Esophagus muscularis mucosa (tissue), 3 donors: ENCODE measurements at regions not wholly inside any gene's neighbourhood (a gene's known extent, or its start where the extent isn't known, plus 50 kb on each side); places are given as distances from the start of the nearest gene placed in this dataset.

ENCODE experiments used
- CTCF ChIP-seq, 3 experiments: fragments of 200-600 bp in 2 of 3; fragments of 450-650 bp in 1 of 3; sonication (generic) in 2 of 3; IDR thresholded peaks; one replicate each; pipeline ENCODE4 v1.5.1; 2017 to 2019; ENCODE audit warnings: antibody characterized with exemption in 3 of 3, mild to moderate bottlenecking in 2 of 3, moderate library complexity in 1 of 3
- EP300 ChIP-seq: sonication (generic); formaldehyde crosslinking; IDR thresholded peaks from one replicate; pipeline ENCODE4 v1.6.1; 2017; ENCODE audit warnings: antibody characterized with exemption

DNA sequence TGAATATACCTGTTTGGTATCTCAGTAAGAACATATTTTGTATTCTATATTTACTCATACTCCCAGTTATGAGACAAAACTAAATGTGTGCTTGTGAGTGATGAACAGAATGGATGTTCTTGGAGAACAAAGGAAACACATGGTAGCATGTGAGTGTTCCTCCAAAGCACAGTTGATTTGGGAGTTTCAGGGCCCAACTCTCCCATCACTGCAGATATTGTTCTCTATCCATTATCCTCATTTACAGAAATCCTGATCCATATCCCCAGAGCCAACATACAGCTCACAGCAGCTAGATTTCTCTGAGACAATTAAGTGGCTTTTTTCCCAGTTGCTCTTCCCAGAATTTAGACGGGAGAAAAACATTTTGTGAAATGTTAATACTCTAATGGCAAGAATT is 75.6 kb upstream of the MAPRE2 start:
- TF ChIP-seq CTCF (IDR thresholded peaks at IDR 0.05): no peak
- no peak for TF ChIP-seq EP300
